ENCODE measurements at regions not wholly inside any gene's neighbourhood (a gene's known extent, or its start where the extent isn't known, plus 50 kb on each side); places are given as distances from the start of the nearest gene placed in this dataset.
"Not testable (repeated sequence)": the region's sequence is repeated elsewhere in the genome, so short reads cannot be mapped to it uniquely, and the experiment has no call there.

DNA sequence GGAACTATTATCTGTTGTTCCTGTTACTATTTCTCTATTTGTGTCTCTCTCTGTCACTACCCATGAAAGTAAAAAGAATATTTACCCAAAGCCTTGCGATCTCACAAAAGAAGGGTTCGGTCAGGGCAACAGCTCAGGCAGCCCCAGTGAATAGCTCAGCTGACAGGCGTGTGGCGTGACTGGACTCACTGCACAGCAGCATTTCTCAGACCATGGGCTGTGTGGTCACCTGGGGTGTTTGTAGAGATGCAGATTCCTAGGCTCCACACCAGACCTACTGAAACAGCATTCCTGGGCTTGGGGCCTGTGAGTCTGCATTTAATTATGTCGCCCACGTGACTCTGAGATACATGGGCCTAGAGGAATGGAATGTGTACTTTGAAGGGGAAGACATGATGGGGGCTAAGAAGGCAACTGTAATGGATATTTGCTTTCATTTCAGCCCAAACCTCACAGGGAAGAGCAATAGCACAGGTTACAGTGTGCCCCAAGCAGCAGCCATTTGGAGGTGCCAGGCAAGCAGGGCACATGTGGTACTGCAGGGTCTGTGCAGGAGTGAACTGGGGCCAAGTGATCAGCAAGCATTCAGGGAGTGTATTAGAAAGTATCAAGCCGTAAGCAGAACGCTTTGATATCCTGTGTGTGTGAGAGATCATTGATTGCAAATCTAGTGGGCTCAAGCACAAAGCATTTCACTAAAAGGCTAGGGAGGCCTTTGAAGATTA is 90.4 kb upstream of the RBMS1 start:
- DNase-seq, result no peak

DNA sequence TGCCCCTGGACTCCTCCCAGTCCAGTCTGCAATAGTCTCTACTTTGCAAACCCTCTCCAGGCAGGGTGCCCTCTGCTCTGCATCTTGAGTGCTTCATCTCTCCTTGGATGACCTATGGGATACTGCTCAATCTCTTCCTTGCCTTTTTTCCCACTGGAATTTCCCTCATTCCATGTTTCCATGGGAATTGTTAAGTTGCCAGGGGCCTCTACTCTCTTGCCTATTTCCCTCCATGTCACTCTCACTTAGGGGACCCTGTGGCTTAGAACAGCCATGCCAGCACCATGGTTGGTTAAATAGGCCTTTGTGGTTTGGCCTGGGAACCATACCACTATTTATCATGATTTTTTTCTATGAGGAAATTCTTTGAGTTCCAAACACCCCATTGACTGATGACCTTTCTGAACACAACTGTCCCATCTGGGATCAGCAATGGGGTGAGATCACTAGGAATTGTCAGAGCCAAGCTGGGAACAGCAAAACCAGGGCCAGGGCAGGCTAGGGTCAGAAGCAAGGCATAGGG is 91.4 kb upstream of the RBMS1 start:
- no peak for DNase-seq

GRCh38 chr2:160590664-160591063 is 97.1 kb upstream of the RBMS1 start:
- no peak for DNase-seq

DNA sequence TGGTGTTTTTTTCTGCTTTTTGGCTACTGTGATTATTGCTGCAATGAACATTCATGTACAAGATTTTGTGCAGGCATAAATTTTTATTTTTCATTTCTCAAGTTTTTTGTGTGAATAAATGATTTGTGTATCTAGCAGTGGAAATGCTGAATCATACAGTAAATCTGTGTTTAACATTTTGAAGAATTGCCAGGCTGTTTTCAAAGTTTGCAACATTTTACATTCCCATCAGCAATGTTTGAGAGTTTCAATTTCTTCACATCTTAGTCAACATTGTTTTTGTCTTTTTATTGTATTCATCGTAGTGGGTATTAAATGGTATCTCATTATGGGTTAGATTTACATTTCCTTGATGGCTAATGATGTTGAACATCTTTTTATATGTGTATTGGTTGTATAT is 98.8 kb upstream of the RBMS1 start:
- DNase-seq, result no peak

GRCh38 chr2:160592993-160593392 is 99.4 kb upstream of the RBMS1 start:
- no peak for DNase-seq

DNA sequence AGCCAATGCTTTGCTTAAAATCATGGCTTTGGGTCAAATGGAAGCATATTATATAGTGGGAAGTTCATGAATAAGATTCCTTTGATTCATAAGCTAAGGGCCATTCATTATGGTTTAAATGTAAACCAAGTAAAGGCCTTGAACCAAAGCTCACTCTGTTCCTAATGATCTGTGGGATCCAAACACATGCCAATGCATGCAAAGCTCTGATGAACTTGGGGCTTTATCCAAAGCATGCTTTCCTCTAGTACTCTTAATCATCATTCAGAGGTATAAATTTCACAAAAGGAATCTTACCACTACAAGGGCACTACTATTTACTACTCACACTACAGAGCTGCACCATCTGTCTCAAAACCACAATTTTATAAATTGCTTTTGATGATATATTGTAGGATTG is 102.8 kb upstream of the RBMS1 start:
- DNase-seq, result no peak

DNA sequence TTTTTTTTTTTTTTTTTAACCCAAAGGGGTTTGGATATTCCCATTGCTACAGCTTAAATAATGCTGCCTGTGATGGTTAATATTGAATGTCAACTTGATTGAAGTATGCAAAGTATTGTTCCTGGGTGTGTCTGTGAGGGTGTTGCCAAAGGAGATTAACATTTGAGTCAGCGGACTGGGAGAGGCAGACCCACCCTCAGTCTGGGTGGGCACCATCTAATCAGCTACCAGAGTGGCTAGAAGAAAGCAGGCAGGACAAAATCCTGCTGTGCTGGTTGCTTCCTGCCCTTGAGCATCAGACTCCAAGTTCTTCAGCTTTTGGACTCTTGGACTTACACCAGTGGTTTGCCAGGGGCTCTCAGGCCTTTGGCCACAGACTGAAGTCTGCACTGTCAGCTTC is 106.8 kb upstream of the RBMS1 start:
- not testable (repeated sequence) for DNase-seq

GRCh38 chr2:160602073-160602472 is 108.5 kb upstream of the RBMS1 start:
- DNase-seq, result no peak

DNA sequence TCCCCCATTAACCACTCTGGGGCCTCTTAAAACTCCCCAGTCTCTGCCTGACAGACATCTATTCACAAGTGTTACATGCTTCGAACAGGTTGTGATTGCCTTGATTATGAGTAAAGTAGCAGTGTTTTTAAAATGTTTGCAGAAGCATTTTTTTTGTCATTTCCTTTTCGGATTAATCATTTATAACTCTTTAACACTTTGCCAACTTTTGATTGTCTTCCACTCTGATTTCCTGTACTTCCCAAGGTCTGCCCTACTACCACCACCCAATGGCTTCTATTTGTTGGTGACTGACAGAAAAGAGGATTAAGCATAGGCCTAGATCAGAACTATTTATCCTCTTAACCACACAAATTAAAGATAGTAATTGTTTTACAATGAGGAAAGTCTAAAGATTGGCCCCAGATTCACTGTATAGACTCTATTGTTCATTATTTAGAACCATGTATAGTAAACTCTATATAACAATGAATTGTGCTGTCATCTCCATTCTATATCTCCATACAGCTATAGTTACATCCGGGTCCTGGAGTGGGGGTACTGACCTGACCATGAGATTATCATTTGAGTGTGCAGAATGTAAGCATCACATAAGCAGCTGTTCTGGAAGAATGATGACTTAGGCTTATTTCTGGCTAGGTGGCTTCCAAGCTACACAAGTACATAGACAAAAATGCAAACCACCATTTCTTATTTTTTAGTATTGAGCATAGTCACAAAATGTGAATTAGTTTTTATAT is 110.3 kb upstream of the RBMS1 start:
- no peak for DNase-seq

GRCh38 chr2:160606341-160606740 is 112.7 kb upstream of the RBMS1 start:
- no peak for DNase-seq

GRCh38 chr2:160608599-160608998 is 115.0 kb upstream of the RBMS1 start:
- DNase-seq, result no peak

- no peak for DNase-seq
Measured at GRCh38 chr2:160609346-160609745, 115.7 kb upstream of the RBMS1 start.

DNA sequence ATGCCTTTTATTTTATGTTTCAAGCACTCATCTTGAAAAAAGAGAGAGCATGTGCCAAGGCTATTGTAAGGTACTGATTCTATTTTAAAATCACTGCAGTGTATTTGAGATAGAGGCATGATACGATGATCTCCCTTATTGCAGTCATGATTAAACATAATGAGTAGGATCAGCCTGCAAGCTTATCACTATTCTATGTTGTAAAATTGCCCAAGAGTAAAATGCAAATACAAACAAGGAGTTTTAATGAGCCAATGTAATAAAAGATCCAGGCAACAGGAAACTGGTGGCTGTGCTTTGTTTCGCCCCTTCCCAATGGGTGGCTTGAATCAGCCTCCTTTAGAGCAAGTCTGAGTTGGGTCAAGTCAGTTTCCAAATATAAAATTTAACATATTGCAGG is 116.4 kb upstream of the RBMS1 start:
- no peak for DNase-seq

DNA sequence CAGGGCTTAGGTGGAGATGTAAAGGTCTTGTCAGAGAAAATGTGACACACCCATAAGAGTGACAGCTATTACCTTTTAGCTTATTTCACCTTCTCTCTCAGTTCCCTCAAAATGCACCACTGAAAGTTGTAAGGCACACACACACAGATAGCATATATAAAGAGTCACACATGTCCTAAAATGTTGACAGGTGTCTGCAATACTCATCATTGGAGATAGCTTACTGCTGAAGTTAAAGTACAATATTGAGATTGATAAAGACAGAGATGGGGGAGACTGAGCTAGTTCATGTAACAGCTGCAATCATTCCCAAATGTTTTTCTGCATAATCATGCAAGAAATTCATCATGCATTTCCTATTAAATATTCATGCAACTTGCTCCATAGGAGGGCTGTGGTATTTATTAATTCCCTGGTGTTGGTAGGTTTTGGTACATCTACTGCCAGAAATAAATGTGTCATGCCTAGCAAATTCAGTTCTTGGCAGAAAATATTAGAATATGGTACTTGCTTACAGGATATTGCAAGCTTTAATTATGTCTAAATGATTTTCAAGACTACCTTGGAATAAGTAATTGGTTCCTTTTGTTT is 118.8 kb upstream of the RBMS1 start:
- no peak for DNase-seq

DNA sequence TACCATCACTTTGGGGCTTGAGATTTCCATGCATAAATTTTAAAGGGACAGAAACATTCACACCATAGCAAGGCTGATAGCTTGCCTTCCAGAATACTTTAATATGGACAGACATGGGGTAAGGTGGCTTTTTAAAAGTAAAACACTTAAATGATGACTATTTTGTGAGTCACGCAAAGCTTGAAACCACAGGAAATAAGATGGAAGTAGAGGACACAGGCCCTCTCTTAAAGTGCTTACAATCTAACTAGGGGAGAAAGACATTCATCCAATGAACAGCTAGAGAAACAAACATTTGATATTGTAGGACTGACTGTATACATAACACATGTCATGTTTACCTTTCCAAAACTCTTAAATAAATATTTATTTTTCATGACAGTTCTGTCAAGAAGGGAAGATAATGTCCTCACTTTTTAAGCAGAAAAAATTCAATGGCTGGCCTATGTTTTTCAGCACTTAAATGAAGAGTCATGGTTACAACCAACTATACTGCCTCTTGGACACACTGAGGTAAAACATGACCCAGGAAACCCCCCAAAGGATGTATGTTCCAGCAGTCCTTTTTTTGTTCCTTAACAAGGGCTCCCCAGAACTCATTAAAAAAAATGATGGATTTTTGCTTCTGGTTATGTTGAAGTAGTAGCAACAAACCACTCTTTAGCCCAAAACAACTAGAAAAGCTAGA is 120.0 kb upstream of the RBMS1 start:
- DNase-seq, result no peak

DNA sequence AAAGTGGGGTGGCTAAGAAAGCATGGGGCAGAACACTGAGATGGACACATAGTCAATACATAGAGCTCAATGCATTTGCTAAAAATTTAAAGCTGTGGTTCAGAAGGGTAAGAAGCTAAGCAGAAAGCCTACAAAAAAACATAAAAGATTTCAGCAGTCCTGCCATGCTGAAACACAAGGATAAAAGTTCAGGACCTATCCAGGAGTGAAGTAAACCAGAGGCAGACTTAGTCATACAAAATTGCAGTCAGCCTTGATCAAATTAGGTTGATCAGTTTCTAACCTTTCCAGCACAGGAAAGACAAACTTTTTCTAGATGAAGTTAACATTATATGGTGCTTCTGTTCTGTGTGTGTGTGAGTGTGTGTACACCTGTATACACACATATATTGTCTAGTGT is 120.8 kb upstream of the RBMS1 start:
- DNase-seq, result no peak

- DNase-seq, result no peak
Measured at GRCh38 chr2:160615706-160616105, 122.1 kb upstream of the RBMS1 start.

- no peak for DNase-seq
Measured at GRCh38 chr2:160616149-160616548, 122.5 kb upstream of the RBMS1 start.

- DNase-seq, result no peak
Measured at GRCh38 chr2:160621748-160622147, 128.1 kb upstream of the RBMS1 start.

- not testable (repeated sequence) for DNase-seq
Measured at GRCh38 chr2:160628020-160628637, 134.5 kb upstream of the RBMS1 start.

DNA sequence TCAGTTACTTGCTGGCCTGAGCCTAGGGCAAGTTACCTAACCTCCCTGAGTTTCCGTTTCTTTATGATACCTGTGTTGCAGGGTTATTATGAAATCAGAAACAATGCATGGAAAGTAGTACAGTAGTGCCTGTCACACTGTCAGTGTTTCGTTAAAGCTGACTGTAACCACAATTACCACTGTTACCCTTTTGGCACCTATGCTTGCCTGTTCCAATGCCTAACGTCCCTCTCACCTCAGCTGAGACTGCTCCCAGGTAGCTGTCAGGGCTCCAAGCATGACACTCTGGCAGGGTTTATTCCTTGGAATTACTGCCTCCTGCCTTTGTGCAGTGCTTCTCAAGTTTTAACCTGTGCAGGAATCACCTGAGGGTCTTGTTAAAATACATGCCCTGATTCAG is 135.2 kb upstream of the RBMS1 start:
- DNase-seq, result no peak

Measured in hypothalamus (tissue), 51 donors.